A549 (cell line): ENCODE measurements at regions not wholly inside any gene's neighbourhood (a gene's known extent, or its start where the extent isn't known, plus 50 kb on each side); places are given as distances from the start of the nearest gene placed in this dataset.

Experiments used
- ATAC-seq, 2 experiments: fragments of 200-7000 bp in 1 of 2; fragments of >200 bp in 1 of 2; cut with Nextera tagmentation in 1 of 2; cut with Tn5 transposase in 1 of 2; 3 replicates each; pipeline versions ENCODE4 v1.8.0 to v1.9.1; 2018 to 2020; ENCODE audit warnings: mild to moderate bottlenecking in 1 of 2, moderate library complexity in 1 of 2
- CTCF ChIA-PET: fragments of 300-600 bp; sonication (Branson Sonifier 250); formaldehyde crosslinking; extraction: SDS; loops from one replicate; lab custom pipeline; 2021; ENCODE audit warnings: antibody characterized with exemption, inconsistent platforms; lab: Yijun Ruan, JAX
- POLR2A ChIA-PET: fragments of 350-600 bp; formaldehyde crosslinking; extraction: SDS; loops from one replicate; lab custom pipeline; 2021; ENCODE audit warnings: antibody characterized with exemption, inconsistent platforms; lab: Yijun Ruan, JAX
- DNase-seq, 2 experiments: peaks; one replicate each; pipeline versions ENCODE4 v3.0.0 to v3.0.0-alpha.2; 2011 to 2016; ENCODE audit warnings: low read depth in 1 of 2, low spot score in 1 of 2
- FAIRE-seq: peaks from 2 replicates; lab custom pipeline; 2011; peaks lifted over from hg19 to GRCh38; lab: Jason Lieb, UNC
- H3K27ac ChIP-seq, 2 experiments: fragments of >200 bp; sonication (Bioruptor Twin); formaldehyde crosslinking; 3 replicates each; pipeline ENCODE4 v1.5.1; 2016 to 2017
- H3K4me1 ChIP-seq: fragments of >200 bp; sonication (Bioruptor Twin); formaldehyde crosslinking; 3 replicates; pipeline ENCODE4 v1.6.1; 2016
- H3K4me2 ChIP-seq: fragments of >200 bp; sonication (Bioruptor Twin); formaldehyde crosslinking; 3 replicates; pipeline ENCODE4 v1.6.1; 2016
- H3K4me3 ChIP-seq: fragments of >200 bp; sonication (Bioruptor Twin); formaldehyde crosslinking; 3 replicates; pipeline ENCODE4 v1.5.1; 2016
- H3K9me3 ChIP-seq: fragments of >200 bp; sonication (Bioruptor Twin); formaldehyde crosslinking; 3 replicates; pipeline ENCODE4 v1.6.1; 2016
- ATOH8 ChIP-seq: fragments of 250-450 bp; sonication (Bioruptor Pico); IDR thresholded peaks from 2 replicates; pipeline ENCODE4 v1.5.0; 2020; ENCODE audit warnings: low read depth, mild to moderate bottlenecking, moderate library complexity
- BCL3 ChIP-seq: fragments of >200 bp; sonication (Bioruptor Twin); formaldehyde crosslinking; IDR thresholded peaks from 3 replicates; pipeline ENCODE4 v1.6.1; 2016
- BHLHE40 ChIP-seq: IDR thresholded peaks from 2 replicates; pipeline ENCODE4 v1.6.1; 2012; ENCODE audit warnings: low read depth, low read length, inconsistent platforms
- CBX2 ChIP-seq: fragments of 200-600 bp; sonication (generic); IDR thresholded peaks from 2 replicates; pipeline ENCODE4 v1.6.1; 2016; ENCODE audit warnings: low read depth, mild to moderate bottlenecking, borderline replicate concordance
- CBX8 ChIP-seq: fragments of 200-600 bp; sonication (generic); IDR thresholded peaks from 2 replicates; pipeline ENCODE4 v1.6.1; 2016
- CHD2 ChIP-seq: fragments of 150-350 bp; IDR thresholded peaks from 2 replicates; pipeline ENCODE4 v1.6.1; 2014; ENCODE audit warnings: low read length; ENCODE audit not compliant: partially characterized antibody
- EHF ChIP-seq: fragments of 250-450 bp; sonication (Bioruptor Pico); IDR thresholded peaks from 2 replicates; pipeline ENCODE4 v1.5.0; 2020; ENCODE audit warnings: mild to moderate bottlenecking
- EHMT2 ChIP-seq: fragments of 200-600 bp; sonication (generic); IDR thresholded peaks from 2 replicates; pipeline ENCODE4 v1.6.1; 2016; ENCODE audit warnings: antibody characterized with exemption, low read depth, mild to moderate bottlenecking, moderate library complexity
- EP300 ChIP-seq, 2 experiments: fragments of >200 bp; sonication (Bioruptor Twin); formaldehyde crosslinking; IDR thresholded peaks; 2 replicates in 1 of 2; 3 replicates in 1 of 2; pipeline ENCODE4 v1.6.1; 2016 to 2017
- FOSL2 ChIP-seq, 2 experiments: fragments of 450-650 bp in 1 of 2; fragments of >200 bp in 1 of 2; sonication (Bioruptor Twin) in 1 of 2; formaldehyde crosslinking; IDR thresholded peaks; 2 replicates each; pipeline versions ENCODE4 v1.5.0 to v1.6.1; 2016 to 2020; ENCODE audit warnings: mild to moderate bottlenecking in 1 of 2, moderate library complexity in 1 of 2
- FOXS1 ChIP-seq: fragments of 250-450 bp; sonication (Bioruptor Pico); IDR thresholded peaks from 2 replicates; pipeline ENCODE4 v1.5.0; 2020; ENCODE audit warnings: mild to moderate bottlenecking, moderate library complexity
- HOXA7 ChIP-seq: fragments of 250-450 bp; sonication (Bioruptor Pico); IDR thresholded peaks from 2 replicates; pipeline ENCODE4 v1.5.0; 2020; ENCODE audit warnings: mild to moderate bottlenecking, moderate library complexity
- HOXB5 ChIP-seq: fragments of 250-450 bp; sonication (Bioruptor Pico); IDR thresholded peaks from 2 replicates; pipeline ENCODE4 v1.5.0; 2020; ENCODE audit warnings: mild to moderate bottlenecking, moderate library complexity
- JUNB ChIP-seq: fragments of >200 bp; sonication (Bioruptor Twin); formaldehyde crosslinking; IDR thresholded peaks from 2 replicates; pipeline ENCODE4 v1.6.1; 2016
- KDM5A ChIP-seq: fragments of 200-600 bp; sonication (generic); IDR thresholded peaks from 2 replicates; pipeline ENCODE4 v1.6.1; 2016; ENCODE audit warnings: antibody characterized with exemption, mild to moderate bottlenecking
- MAFK ChIP-seq: fragments of 450-650 bp; IDR thresholded peaks from 2 replicates; pipeline ENCODE4 v1.6.1; 2014; ENCODE audit not compliant: partially characterized antibody
- MYC ChIP-seq: IDR thresholded peaks from 2 replicates; pipeline ENCODE4 v1.6.1; 2012; ENCODE audit warnings: mild to moderate bottlenecking, inconsistent platforms, low read length, improper control_type of control experiment, borderline replicate concordance
- NPAS2 ChIP-seq: fragments of 250-450 bp; sonication (Bioruptor Pico); IDR thresholded peaks from 2 replicates; pipeline ENCODE4 v1.8.0; 2022; ENCODE audit warnings: mild to moderate bottlenecking, moderate library complexity, borderline replicate concordance
- RFX5 ChIP-seq: fragments of 450-650 bp; IDR thresholded peaks from 2 replicates; pipeline ENCODE4 v1.7.1; 2014; ENCODE audit warnings: antibody characterized with exemption, mild to moderate bottlenecking, moderate library complexity
- SMC3 ChIP-seq: fragments of >200 bp; sonication (Bioruptor Twin); formaldehyde crosslinking; IDR thresholded peaks from 3 replicates; pipeline ENCODE4 v1.6.1; 2018; ENCODE audit warnings: inconsistent platforms
- SREBF2 ChIP-seq: fragments of 450-650 bp; IDR thresholded peaks from 2 replicates; pipeline ENCODE4 v1.6.1; 2014; ENCODE audit warnings: mild to moderate bottlenecking, moderate library complexity
- ZFP36 ChIP-seq: fragments of 450-650 bp; IDR thresholded peaks from 2 replicates; pipeline ENCODE4 v1.6.1; 2014; ENCODE audit warnings: borderline replicate concordance; ENCODE audit not compliant: partially characterized antibody
- ZSCAN20 ChIP-seq: fragments of 250-450 bp; sonication (Bioruptor Pico); IDR thresholded peaks from 2 replicates; pipeline ENCODE4 v1.8.0; 2022; ENCODE audit warnings: mild to moderate bottlenecking, moderate library complexity
- WGBS: methylation state at CpG from one replicate; pipeline ENCODE4 v1.1.6; 2017; ENCODE audit errors: missing lambda C conversion rate; 5-methylcytosine and 5-hydroxymethylcytosine counted together
- TF ChIP-seq, protein P1 (sequence below): fragments of >200 bp; sonication (Bioruptor Twin); formaldehyde crosslinking; IDR thresholded peaks from 3 replicates; pipeline ENCODE4 v1.5.1; 2016
- TF ChIP-seq, protein P2 (sequence below): IDR thresholded peaks from 2 replicates; pipeline ENCODE4 v1.6.1; 2012
- TF ChIP-seq, protein P3 (sequence below): fragments of >200 bp; sonication (Bioruptor Twin); formaldehyde crosslinking; IDR thresholded peaks from 2 replicates; pipeline ENCODE4 v1.6.1; 2016
- TF ChIP-seq, protein P4 (sequence below): fragments of 250-450 bp; sonication (Bioruptor Pico); IDR thresholded peaks from 2 replicates; pipeline ENCODE4 v1.5.0; 2021; ENCODE audit warnings: mild to moderate bottlenecking, moderate library complexity, borderline replicate concordance
- TF ChIP-seq, protein P5 (sequence below): fragments of 150-350 bp; IDR thresholded peaks from 2 replicates; pipeline ENCODE4 v1.6.1; 2014; ENCODE audit warnings: low read depth, mild to moderate bottlenecking, low read length

- Histone ChIP-seq H3K4me3 (no peak overlapping the region), H3K9me3 (no peaks in the 10 kb centered on the region), H3K4me1 (no peaks in the 10 kb centered on the region), H3K4me2 (no peak overlapping the region)
- ChIA-PET POLR2A (no interaction called here), CTCF (no interaction called here)
- no peak for ATAC-seq
- TF ChIP-seq ZFP36: no peak
- peak; percentile 67 for TF ChIP-seq MAFK
- TF ChIP-seq, all 56 proteins: peak for 1
- DNase-seq (no peak), FAIRE-seq (no peak)
- H3K27ac ChIP-seq: no peak overlapping the region
These were observed 744.1 kb downstream of the FAM133A start for GRCh38 chrX:94418065-94418464.

DNA sequence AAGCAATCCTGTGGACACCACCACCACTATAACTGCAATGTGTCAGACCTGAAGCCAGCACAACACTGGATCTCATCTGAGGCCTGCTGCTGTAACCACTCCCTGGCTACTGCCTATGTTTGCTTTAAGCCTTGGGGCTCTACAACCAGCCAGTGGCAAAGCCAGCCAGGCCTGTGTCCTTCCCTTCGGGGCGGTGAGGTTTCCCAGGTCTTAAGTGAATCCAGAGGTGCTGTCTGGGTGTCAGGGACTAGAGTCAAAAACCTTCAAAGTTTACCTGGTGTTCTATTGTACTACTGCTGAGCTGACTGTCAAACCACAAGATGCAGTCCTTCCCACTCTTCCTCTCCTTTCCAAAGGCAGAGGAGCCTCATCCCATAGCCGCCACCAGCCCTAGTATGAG lies 750.5 kb downstream of the FAM133A start:
- Histone ChIP-seq H3K9me3 (no peaks in the 10 kb centered on the region), H3K4me2 (no peak overlapping the region), H3K4me1 (no peaks in the 10 kb centered on the region), H3K4me3 (no peak overlapping the region), H3K27ac (no peak overlapping the region)
- POLR2A ChIA-PET: no interaction called here
- CTCF ChIA-PET: no interaction called here
- ATAC-seq: no peak
- no peak for DNase-seq
- no peak for TF ChIP-seq HOXB5 (CRISPR knock-in tag)
- no peak for TF ChIP-seq BCL3
- TF ChIP-seq FOSL2 (IDR thresholded peaks at IDR 0.05): no peak
- no peak for TF ChIP-seq FOSL2 (CRISPR knock-in tag; IDR thresholded peaks at IDR 0.05)
- TF ChIP-seq JUNB: no peak
- TF ChIP-seq SREBF2: no peak
- TF ChIP-seq ATOH8 (CRISPR knock-in tag): no peak
- no peak for TF ChIP-seq CBX2
- TF ChIP-seq, protein P1, sequence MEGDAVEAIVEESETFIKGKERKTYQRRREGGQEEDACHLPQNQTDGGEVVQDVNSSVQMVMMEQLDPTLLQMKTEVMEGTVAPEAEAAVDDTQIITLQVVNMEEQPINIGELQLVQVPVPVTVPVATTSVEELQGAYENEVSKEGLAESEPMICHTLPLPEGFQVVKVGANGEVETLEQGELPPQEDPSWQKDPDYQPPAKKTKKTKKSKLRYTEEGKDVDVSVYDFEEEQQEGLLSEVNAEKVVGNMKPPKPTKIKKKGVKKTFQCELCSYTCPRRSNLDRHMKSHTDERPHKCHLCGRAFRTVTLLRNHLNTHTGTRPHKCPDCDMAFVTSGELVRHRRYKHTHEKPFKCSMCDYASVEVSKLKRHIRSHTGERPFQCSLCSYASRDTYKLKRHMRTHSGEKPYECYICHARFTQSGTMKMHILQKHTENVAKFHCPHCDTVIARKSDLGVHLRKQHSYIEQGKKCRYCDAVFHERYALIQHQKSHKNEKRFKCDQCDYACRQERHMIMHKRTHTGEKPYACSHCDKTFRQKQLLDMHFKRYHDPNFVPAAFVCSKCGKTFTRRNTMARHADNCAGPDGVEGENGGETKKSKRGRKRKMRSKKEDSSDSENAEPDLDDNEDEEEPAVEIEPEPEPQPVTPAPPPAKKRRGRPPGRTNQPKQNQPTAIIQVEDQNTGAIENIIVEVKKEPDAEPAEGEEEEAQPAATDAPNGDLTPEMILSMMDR: no peak
- no peak for TF ChIP-seq KDM5A
- TF ChIP-seq SMC3: no peak
- TF ChIP-seq CHD2: no peak
- TF ChIP-seq EP300 (IDR thresholded peaks at IDR 0.05): no peak
- TF ChIP-seq MYC: no peak
- TF ChIP-seq FOXS1 (CRISPR knock-in tag): no peak
- TF ChIP-seq RFX5: no peak
- no peak for FAIRE-seq
- WGBS: 20% methylated on average over 1 of the region's 3 CpGs

DNA sequence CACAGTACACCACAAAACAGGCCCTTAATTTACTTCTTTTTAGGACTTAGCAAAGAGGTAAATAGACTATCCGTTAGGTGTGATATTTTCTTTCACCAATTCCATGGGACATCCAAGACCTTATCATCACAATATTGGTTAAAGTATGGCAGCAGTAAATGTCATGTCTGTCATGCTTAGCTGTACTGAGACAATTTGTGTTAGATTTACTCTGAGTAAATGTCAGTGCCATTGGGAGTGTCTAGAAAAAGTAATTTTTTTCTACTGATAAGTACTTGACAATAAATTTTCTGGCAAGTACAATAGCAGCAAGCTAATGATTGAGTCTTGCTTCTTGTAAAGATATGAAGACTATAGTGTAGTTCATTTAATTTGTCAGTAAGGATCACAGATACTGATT lies 756.1 kb downstream of the FAM133A start:
- ChIA-PET POLR2A (no interaction called here), CTCF (no interaction called here)
- TF ChIP-seq, protein P2, sequence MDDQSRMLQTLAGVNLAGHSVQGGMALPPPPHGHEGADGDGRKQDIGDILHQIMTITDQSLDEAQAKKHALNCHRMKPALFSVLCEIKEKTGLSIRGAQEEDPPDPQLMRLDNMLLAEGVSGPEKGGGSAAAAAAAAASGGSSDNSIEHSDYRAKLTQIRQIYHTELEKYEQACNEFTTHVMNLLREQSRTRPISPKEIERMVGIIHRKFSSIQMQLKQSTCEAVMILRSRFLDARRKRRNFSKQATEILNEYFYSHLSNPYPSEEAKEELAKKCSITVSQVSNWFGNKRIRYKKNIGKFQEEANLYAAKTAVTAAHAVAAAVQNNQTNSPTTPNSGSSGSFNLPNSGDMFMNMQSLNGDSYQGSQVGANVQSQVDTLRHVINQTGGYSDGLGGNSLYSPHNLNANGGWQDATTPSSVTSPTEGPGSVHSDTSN: no peak
- TF ChIP-seq, protein P3, sequence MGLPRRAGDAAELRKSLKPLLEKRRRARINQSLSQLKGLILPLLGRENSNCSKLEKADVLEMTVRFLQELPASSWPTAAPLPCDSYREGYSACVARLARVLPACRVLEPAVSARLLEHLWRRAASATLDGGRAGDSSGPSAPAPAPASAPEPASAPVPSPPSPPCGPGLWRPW: no peak
- TF ChIP-seq ZSCAN20 (CRISPR knock-in tag) (no peak), EHF (CRISPR knock-in tag) (no peak), HOXA7 (no peak), EHMT2 (no peak), CHD2 (no peak), MYC (no peak), NPAS2 (CRISPR knock-in tag) (no peak), CBX8 (no peak), BHLHE40 (no peak)
- TF ChIP-seq, protein P4, sequence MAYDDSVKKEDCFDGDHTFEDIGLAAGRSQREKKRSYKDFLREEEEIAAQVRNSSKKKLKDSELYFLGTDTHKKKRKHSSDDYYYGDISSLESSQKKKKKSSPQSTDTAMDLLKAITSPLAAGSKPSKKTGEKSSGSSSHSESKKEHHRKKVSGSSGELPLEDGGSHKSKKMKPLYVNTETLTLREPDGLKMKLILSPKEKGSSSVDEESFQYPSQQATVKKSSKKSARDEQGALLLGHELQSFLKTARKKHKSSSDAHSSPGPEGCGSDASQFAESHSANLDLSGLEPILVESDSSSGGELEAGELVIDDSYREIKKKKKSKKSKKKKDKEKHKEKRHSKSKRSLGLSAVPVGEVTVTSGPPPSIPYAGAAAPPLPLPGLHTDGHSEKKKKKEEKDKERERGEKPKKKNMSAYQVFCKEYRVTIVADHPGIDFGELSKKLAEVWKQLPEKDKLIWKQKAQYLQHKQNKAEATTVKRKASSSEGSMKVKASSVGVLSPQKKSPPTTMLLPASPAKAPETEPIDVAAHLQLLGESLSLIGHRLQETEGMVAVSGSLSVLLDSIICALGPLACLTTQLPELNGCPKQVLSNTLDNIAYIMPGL (CRISPR knock-in tag): no peak
- TF ChIP-seq, protein P5, sequence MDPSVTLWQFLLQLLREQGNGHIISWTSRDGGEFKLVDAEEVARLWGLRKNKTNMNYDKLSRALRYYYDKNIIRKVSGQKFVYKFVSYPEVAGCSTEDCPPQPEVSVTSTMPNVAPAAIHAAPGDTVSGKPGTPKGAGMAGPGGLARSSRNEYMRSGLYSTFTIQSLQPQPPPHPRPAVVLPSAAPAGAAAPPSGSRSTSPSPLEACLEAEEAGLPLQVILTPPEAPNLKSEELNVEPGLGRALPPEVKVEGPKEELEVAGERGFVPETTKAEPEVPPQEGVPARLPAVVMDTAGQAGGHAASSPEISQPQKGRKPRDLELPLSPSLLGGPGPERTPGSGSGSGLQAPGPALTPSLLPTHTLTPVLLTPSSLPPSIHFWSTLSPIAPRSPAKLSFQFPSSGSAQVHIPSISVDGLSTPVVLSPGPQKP: no peak
- TF ChIP-seq, all 56 proteins: peak for 0
- 48% methylated on average over 1 of the region's 1 CpG for WGBS
- peak; percentile 32 for FAIRE-seq
- Histone ChIP-seq H3K4me3 (no peak overlapping the region), H3K9me3 (no peaks in the 10 kb centered on the region), H3K27ac (no peak overlapping the region), H3K4me2 (no peak overlapping the region), H3K4me1 (no peaks in the 10 kb centered on the region)
- ATAC-seq: no peak
- no peak for DNase-seq
